NB4 (cell line): ENCODE measurements at regions not wholly inside any gene's neighbourhood (a gene's known extent, or its start where the extent isn't known, plus 50 kb on each side); places are given as distances from the start of the nearest gene placed in this dataset.
"Not testable (repeated sequence)": the region's sequence is repeated elsewhere in the genome, so short reads cannot be mapped to it uniquely, and the experiment has no call there.

Experiments
- DNase-seq: peaks from one replicate; pipeline ENCODE4 v3.0.0; 2010; ENCODE audit warnings: low read depth
- H3K4me3 ChIP-seq: one replicate; pipeline ENCODE4 v1.5.1; 2011; ENCODE audit warnings: mild to moderate bottlenecking, low read depth, low read length, moderate library complexity
- MYC ChIP-seq: IDR thresholded peaks from 2 replicates; pipeline ENCODE4 v1.6.1; 2011; ENCODE audit warnings: low read depth, low read length
- POLR2A ChIP-seq: IDR thresholded peaks from 2 replicates; pipeline ENCODE4 v1.6.1; 2011; ENCODE audit warnings: mild to moderate bottlenecking; ENCODE audit not compliant: insufficient read length; ENCODE audit errors: extremely low read depth
- TF ChIP-seq, protein P1 (sequence below): IDR thresholded peaks from one replicate; pipeline ENCODE4 v1.5.1; 2012; ENCODE audit warnings: low read depth, low read length
- TF ChIP-seq, protein P2 (sequence below): IDR thresholded peaks from 2 replicates; pipeline ENCODE4 v1.6.1; 2011; ENCODE audit warnings: low read depth, low read length

DNA sequence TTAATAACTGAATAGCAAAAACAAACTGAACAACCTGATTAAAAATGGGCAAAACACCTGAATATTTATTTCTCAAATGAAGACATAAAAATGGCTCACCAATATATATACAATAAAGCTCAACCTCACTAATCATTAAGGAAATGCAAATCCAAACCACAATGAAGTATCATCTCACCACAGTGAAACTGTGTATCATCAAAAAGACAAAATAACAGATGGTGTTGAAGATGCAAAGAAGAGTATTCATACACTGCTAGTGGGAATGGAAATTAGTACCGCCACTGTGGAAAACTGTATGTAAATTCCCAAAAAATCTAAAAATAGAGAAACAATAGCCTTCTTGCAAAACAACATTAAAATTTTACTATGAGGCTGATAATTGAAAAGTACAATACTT is 1660.1 kb upstream of the B3GALT2 start:
- no peak for DNase-seq
- TF ChIP-seq, protein P1, sequence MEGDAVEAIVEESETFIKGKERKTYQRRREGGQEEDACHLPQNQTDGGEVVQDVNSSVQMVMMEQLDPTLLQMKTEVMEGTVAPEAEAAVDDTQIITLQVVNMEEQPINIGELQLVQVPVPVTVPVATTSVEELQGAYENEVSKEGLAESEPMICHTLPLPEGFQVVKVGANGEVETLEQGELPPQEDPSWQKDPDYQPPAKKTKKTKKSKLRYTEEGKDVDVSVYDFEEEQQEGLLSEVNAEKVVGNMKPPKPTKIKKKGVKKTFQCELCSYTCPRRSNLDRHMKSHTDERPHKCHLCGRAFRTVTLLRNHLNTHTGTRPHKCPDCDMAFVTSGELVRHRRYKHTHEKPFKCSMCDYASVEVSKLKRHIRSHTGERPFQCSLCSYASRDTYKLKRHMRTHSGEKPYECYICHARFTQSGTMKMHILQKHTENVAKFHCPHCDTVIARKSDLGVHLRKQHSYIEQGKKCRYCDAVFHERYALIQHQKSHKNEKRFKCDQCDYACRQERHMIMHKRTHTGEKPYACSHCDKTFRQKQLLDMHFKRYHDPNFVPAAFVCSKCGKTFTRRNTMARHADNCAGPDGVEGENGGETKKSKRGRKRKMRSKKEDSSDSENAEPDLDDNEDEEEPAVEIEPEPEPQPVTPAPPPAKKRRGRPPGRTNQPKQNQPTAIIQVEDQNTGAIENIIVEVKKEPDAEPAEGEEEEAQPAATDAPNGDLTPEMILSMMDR, result no peak
- no peak for TF ChIP-seq MYC
- TF ChIP-seq POLR2A, result no peak
- TF ChIP-seq, protein P2, sequence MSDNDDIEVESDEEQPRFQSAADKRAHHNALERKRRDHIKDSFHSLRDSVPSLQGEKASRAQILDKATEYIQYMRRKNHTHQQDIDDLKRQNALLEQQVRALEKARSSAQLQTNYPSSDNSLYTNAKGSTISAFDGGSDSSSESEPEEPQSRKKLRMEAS, result no peak
- H3K4me3 ChIP-seq, result no peak overlapping the region

DNA sequence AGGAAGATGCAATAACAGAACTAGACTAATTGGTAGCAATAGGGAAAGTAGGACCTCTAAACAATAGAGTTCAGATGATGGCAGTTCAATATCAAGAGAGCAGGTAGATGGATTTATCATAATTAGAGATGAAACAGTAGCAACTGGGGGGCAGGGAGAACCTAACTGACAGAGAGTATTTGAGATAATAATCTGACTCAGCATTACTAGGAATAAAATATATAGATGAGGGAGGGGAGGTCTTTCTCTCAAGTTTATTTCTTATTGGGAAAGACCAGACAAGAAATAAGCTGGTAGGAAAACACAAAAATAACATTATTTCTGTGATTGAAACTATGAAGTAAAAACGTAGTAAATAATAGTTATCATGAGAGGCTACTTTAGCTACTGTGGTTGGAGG is 1656.7 kb upstream of the B3GALT2 start:
- TF ChIP-seq, protein P2, result no peak
- TF ChIP-seq, protein P1, result no peak
- no peak for TF ChIP-seq POLR2A
- TF ChIP-seq MYC, result no peak
- no peak overlapping the region for H3K4me3 ChIP-seq
- DNase-seq, result no peak

DNA sequence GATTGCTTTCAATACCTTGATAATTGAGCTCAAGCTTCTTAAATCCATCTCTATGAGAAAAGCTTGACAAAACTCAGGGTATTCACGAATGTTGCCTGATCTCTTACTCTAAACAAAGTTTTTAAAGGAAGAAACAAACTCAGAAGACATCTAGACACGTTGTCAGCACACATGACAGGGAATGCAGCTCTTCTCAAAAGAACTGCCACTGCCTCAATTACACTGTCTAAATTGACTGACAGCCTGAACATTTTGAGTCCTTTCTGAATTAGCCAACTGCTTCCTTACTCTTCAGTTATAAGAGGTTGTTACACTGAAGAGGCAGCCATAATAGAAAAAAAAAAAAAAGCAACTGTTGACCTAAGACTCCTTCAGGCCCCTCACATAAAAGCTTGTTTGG is 1646.7 kb upstream of the B3GALT2 start:
- no peak for DNase-seq
- no peak overlapping the region for H3K4me3 ChIP-seq
- TF ChIP-seq, protein P1, result no peak
- TF ChIP-seq, protein P2, result no peak
- no peak for TF ChIP-seq MYC
- TF ChIP-seq POLR2A, result no peak

DNA sequence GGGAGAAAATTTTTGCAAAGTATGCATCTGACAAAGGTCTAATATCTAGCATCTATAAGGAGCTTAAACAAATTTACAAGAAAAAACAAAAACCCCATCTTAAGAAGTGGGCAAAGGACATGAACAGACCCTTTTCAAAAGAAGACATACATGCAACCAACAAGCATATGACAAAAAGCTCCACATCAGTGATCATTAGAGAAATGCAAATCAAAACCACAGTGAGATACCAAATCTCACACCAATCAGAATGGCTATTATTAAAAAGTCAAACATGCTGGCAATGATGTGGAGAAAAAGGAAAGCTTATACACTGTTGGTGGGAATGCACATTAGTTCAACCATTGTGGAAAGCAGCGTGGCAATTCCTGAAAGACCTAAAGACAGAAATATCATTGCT is 1645.2 kb upstream of the B3GALT2 start:
- not testable (repeated sequence) for H3K4me3 ChIP-seq

DNA sequence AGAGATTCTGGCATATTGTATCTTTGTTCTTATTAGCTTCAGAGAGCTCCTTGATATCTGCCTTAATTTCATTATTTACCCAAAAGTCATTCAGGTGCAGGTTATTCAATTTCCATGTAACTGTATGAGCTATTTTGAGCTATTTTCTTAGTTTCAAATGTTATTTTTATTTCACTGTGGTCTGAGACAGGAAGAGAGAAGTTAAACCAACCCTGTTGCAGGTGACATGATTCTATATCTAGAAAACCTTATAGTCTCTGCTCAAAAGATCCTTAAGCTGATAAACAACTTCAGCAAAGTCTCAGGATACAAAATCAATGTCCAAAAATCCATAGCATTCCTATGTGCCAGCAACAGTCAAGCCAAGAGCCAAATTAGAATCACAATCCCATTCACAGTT is 1644.0 kb upstream of the B3GALT2 start:
- TF ChIP-seq, protein P1, result no peak
- TF ChIP-seq POLR2A (no peak), MYC (no peak)
- TF ChIP-seq, protein P2, result no peak
- no peak overlapping the region for H3K4me3 ChIP-seq
- DNase-seq, result no peak

More for the DNA sequence above, 1645.2 kb upstream of the B3GALT2 start:
- not testable (repeated sequence) for DNase-seq

DNA sequence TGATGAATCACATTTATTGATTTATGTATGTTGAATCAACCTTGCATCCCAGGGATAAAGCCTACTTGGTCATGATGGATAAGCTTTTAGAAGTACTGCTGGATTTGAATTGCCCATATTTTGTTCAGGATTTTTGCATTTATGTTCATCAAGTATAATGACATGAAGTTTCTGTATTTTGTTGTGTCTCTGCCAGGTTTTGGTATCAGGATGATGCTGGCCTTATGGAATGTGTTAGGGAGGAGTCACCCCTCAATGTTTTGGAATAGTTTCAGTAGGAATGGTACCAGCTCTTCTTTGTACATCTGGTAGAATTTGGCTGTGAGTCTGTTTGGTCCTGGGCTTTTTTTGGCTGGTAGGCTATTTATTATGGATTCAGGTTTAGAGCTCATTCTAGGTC is 1643.1 kb upstream of the B3GALT2 start:
- TF ChIP-seq, protein P1, result no peak
- TF ChIP-seq, protein P2, result no peak
- TF ChIP-seq MYC (no peak), POLR2A (no peak)
- H3K4me3 ChIP-seq, result no peak overlapping the region

More for the DNA sequence above, 1643.1 kb upstream of the B3GALT2 start:
- no peak for DNase-seq
